PC-9 (cell line): ENCODE measurements at regions not wholly inside any gene's neighbourhood (a gene's known extent, or its start where the extent isn't known, plus 50 kb on each side); places are given as distances from the start of the nearest gene placed in this dataset.

ENCODE experiments used
- BruUV-seq: library from RNA; stranded (reverse); fragments of 400-500 nt; replicated peaks from 2 replicates; lab custom pipeline; 2021; lab: Mats Ljungman, UMichigan
- CTCF ChIA-PET: fragments of 300-600 bp; sonication (Branson Sonifier 250); formaldehyde crosslinking; loops from one replicate; lab custom pipeline; 2022; ENCODE audit warnings: antibody characterized with exemption; lab: Charles Lee
- POLR2A ChIA-PET: fragments of 300-600 bp; sonication (Branson Sonifier 250); formaldehyde crosslinking; loops from one replicate; lab custom pipeline; 2022; ENCODE audit warnings: antibody characterized with exemption; ENCODE audit not compliant: unreplicated experiment; lab: Charles Lee
- DNase-seq, 2 experiments: peaks; one replicate each; pipeline versions ENCODE4 v3.0.0 to v3.0.0-alpha.2; 2015 to 2022; ENCODE audit warnings: mixed read lengths in 1 of 2
- H2AFZ ChIP-seq: fragments of 200-600 bp; sonication (generic); 2 replicates; pipeline ENCODE4 v1.8.1; 2017; ENCODE audit warnings: antibody characterized with exemption
- H3F3A ChIP-seq: fragments of 200-600 bp; sonication (generic); 2 replicates; pipeline ENCODE4 v1.8.1; 2017; ENCODE audit warnings: antibody characterized with exemption, mild to moderate bottlenecking, low read depth; ENCODE audit not compliant: insufficient read depth
- H3K27ac ChIP-seq: fragments of 200-600 bp; sonication (generic); 2 replicates; pipeline ENCODE4 v1.6.1; 2016; ENCODE audit warnings: mixed run types
- H3K27me3 ChIP-seq: fragments of 200-600 bp; sonication (generic); 2 replicates; pipeline ENCODE4 v1.6.1; 2016; ENCODE audit warnings: low read depth, mixed run types; ENCODE audit not compliant: insufficient read depth
- H3K36me3 ChIP-seq: fragments of 200-600 bp; sonication (generic); 2 replicates; pipeline ENCODE4 v1.6.1; 2016; ENCODE audit warnings: low read depth, mixed run types
- H3K4me1 ChIP-seq: fragments of 200-600 bp; sonication (generic); replicated peaks from 2 replicates; pipeline ENCODE4 v1.6.1; 2016; ENCODE audit warnings: mixed run types; ENCODE audit not compliant: insufficient read depth
- H3K4me2 ChIP-seq: fragments of 200-600 bp; sonication (generic); 2 replicates; pipeline ENCODE4 v1.6.1; 2017; ENCODE audit warnings: mixed run types
- H3K4me3 ChIP-seq: fragments of 200-600 bp; sonication (generic); 2 replicates; pipeline ENCODE4 v1.6.1; 2016; ENCODE audit warnings: mixed run types
- H3K79me2 ChIP-seq: fragments of 200-600 bp; sonication (generic); 2 replicates; pipeline ENCODE4 v1.6.1; 2017; ENCODE audit warnings: low read depth, mixed run types
- H3K9me2 ChIP-seq: fragments of 200-600 bp; sonication (generic); 2 replicates; pipeline ENCODE4 v1.8.1; 2017; ENCODE audit warnings: mild to moderate bottlenecking; ENCODE audit not compliant: insufficient read depth
- H3K9me3 ChIP-seq: fragments of 200-600 bp; sonication (generic); 2 replicates; pipeline ENCODE4 v1.8.1; 2016; ENCODE audit warnings: low read depth; ENCODE audit not compliant: insufficient read depth
- H4K20me1 ChIP-seq: fragments of 200-600 bp; sonication (generic); 2 replicates; pipeline ENCODE4 v1.8.1; 2017; ENCODE audit not compliant: insufficient read depth
- CTCF ChIP-seq: fragments of 200-600 bp; sonication (generic); conservative IDR thresholded peaks from 2 replicates; pipeline ENCODE4 v1.6.1; 2017; ENCODE audit warnings: mixed run types, antibody characterized with exemption, mild to moderate bottlenecking, moderate library complexity
- EZH2 ChIP-seq: fragments of 200-600 bp; sonication (generic); IDR thresholded peaks from 2 replicates; pipeline ENCODE4 v1.8.0; 2017; ENCODE audit warnings: antibody characterized with exemption, low read depth
- intact Hi-C: fragments of 100-400 bp; cut with micrococcal nuclease; formaldehyde crosslinking; loops from one replicate; pipeline ENCODE4 v1.10.0; 2022; ENCODE audit not compliant: unreplicated experiment

GRCh38 chr1:200311256-200311655 is 98.6 kb downstream of the ZNF281 start:
- H3K36me3 ChIP-seq: no peaks in the 10 kb centered on the region
- ChIA-PET CTCF (no interaction called here), POLR2A (no interaction called here)
- BruUV-seq: no TSS peak
- intact Hi-C loops: no loop called here
- DNase-seq: no peak
- H3F3A ChIP-seq: peaks cover 4% of the 10 kb centered on the region
- no peaks in the 10 kb centered on the region for H3K27me3 ChIP-seq
- H3K9me2 ChIP-seq: no peaks in the 10 kb centered on the region
- no peak overlapping the region for H3K4me3 ChIP-seq
- no peaks in the 10 kb centered on the region for H3K9me3 ChIP-seq
- H3K27ac ChIP-seq: no peak overlapping the region
- H2AFZ ChIP-seq: no peak overlapping the region
- H3K4me1 ChIP-seq: peaks cover 24% of the 10 kb centered on the region
- no peak for TF ChIP-seq CTCF
- TF ChIP-seq EZH2: no peak
- no peak overlapping the region for H3K4me2 ChIP-seq
- H3K79me2 ChIP-seq: no peaks in the 10 kb centered on the region
- no peaks in the 10 kb centered on the region for H4K20me1 ChIP-seq

DNA sequence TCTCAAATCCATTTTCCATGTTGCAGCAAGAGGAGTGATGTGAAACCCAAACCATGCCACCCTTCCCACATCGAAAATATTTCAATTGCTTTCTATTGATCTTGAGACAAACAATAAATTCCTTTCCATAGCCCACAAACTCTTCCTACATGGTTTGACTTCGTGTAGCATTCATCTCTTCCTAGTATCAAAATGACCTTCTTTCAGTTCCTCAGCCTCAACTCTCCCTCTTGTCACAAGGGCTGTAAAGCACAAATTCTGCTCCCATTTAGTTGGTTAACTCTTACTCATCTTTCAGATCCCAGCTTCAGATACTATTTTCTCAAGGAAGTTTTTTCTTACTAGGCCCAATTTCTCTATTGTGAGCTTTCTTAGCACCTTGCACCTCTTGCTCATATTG is 99.0 kb downstream of the ZNF281 start:
- Histone ChIP-seq H4K20me1 (no peaks in the 10 kb centered on the region), H2AFZ (no peak overlapping the region), H3K4me1 (peaks cover 24% of the 10 kb centered on the region), H3K27ac (no peak overlapping the region), H3K36me3 (no peaks in the 10 kb centered on the region), H3K4me2 (no peak overlapping the region), H3K4me3 (no peak overlapping the region), H3K9me2 (no peaks in the 10 kb centered on the region), H3F3A (peaks cover 4% of the 10 kb centered on the region), H3K79me2 (no peaks in the 10 kb centered on the region), H3K27me3 (no peaks in the 10 kb centered on the region), H3K9me3 (no peaks in the 10 kb centered on the region)
- DNase-seq: no peak
- intact Hi-C loops: no loop called here
- BruUV-seq: no TSS peak
- CTCF ChIA-PET: no interaction called here
- TF ChIP-seq EZH2 (no peak), CTCF (no peak)
- POLR2A ChIA-PET: no interaction called here

DNA sequence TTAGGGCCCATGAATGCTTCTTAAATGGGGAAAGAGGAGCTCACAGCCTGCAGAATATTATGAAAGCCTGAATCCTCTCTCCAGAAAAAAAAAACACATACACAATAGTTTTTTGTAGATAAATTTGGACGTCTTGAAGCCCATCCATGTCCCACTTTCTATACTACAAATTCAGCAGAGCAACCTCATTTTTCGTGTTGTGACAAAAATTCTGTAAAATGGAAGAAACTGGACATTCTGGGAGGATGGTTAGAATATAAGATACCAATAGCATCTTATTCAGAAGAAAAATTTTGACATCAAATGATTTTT is 102.1 kb downstream of the ZNF281 start:
- no peak overlapping the region for H3K4me3 ChIP-seq
- no peaks in the 10 kb centered on the region for H3K4me1 ChIP-seq
- no peak overlapping the region for H3K4me2 ChIP-seq
- no peaks in the 10 kb centered on the region for H3K27me3 ChIP-seq
- no peak overlapping the region for H2AFZ ChIP-seq
- H3K79me2 ChIP-seq: no peaks in the 10 kb centered on the region
- H3K36me3 ChIP-seq: no peaks in the 10 kb centered on the region
- CTCF ChIA-PET: interaction anchor here (0.5 to 0.9 kb wide), 4 partner anchors 74 to 620 kb away, joined by 3 to 9 read pairs (median 4); no protein-coding TSS in a partner anchor
- TF ChIP-seq EZH2 (no peak), CTCF (peak; percentile 39; the same call in 1 of the 2 replicates)
- H3K9me2 ChIP-seq: no peaks in the 10 kb centered on the region
- DNase-seq: no peak
- no peaks in the 10 kb centered on the region; the same call in 1 of the 2 replicates for H3F3A ChIP-seq
- POLR2A ChIA-PET: no interaction called here
- H4K20me1 ChIP-seq: no peaks in the 10 kb centered on the region
- intact Hi-C loops: loop anchor here (10.0 kb wide), 3 partner anchors 173 to 623 kb away; no protein-coding TSS in a partner anchor
- no peaks in the 10 kb centered on the region for H3K9me3 ChIP-seq
- BruUV-seq: no TSS peak
- H3K27ac ChIP-seq: no peak overlapping the region
